ENCODE measurements at regions not wholly inside any gene's neighbourhood (a gene's known extent, or its start where the extent isn't known, plus 50 kb on each side); places are given as distances from the start of the nearest gene placed in this dataset.

GRCh38 chr21:27535188-27535587, 568.3 kb upstream of the ADAMTS5 start:
- no peak overlapping the region for H3K4me3 ChIP-seq
- H3K27me3 ChIP-seq, result no peaks in the 10 kb centered on the region
- no peak overlapping the region for H3K27ac ChIP-seq
- no peaks in the 10 kb centered on the region for H3K36me3 ChIP-seq
- no peak for DNase-seq (ENCODE audit: low spot score)
- no peaks in the 10 kb centered on the region for H3K9me3 ChIP-seq
- no peaks in the 10 kb centered on the region for H3K4me1 ChIP-seq
- TF ChIP-seq, protein P1, sequence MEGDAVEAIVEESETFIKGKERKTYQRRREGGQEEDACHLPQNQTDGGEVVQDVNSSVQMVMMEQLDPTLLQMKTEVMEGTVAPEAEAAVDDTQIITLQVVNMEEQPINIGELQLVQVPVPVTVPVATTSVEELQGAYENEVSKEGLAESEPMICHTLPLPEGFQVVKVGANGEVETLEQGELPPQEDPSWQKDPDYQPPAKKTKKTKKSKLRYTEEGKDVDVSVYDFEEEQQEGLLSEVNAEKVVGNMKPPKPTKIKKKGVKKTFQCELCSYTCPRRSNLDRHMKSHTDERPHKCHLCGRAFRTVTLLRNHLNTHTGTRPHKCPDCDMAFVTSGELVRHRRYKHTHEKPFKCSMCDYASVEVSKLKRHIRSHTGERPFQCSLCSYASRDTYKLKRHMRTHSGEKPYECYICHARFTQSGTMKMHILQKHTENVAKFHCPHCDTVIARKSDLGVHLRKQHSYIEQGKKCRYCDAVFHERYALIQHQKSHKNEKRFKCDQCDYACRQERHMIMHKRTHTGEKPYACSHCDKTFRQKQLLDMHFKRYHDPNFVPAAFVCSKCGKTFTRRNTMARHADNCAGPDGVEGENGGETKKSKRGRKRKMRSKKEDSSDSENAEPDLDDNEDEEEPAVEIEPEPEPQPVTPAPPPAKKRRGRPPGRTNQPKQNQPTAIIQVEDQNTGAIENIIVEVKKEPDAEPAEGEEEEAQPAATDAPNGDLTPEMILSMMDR (IDR thresholded peaks at IDR 0.05), result no peak

- Histone ChIP-seq H3K27ac (no peak overlapping the region), H3K4me3 (no peak overlapping the region), H3K36me3 (no peaks in the 10 kb centered on the region), H3K4me1 (no peaks in the 10 kb centered on the region), H3K27me3 (no peaks in the 10 kb centered on the region), H3K9me3 (no peaks in the 10 kb centered on the region)
- TF ChIP-seq, protein P1 (IDR thresholded peaks at IDR 0.05), result no peak
- no peak for DNase-seq (ENCODE audit: low spot score)
These were observed 567.3 kb upstream of the ADAMTS5 start for GRCh38 chr21:27534206-27534605.

DNA sequence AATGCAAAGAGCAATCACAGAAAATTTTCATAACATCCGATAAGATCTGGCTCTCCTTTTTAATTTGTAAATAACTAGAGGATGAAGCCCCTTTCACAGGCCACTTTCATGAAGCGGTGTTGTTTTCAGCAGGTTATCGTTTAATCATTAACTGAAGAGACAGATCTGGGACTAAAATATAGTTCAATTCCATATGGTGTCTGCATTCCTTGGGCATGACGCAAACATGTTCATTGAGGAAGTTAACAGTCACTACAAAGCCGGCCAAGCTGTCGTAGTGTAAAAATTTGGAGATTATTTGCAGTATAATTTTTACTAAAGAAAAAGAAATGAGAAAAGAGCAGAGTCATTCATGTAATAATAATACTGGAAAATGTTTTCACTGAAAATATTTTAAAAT, 565.2 kb upstream of the ADAMTS5 start:
- TF ChIP-seq, protein P1 (IDR thresholded peaks at IDR 0.05), result no peak
- no peak for DNase-seq (ENCODE audit: low spot score)

GRCh38 chr21:27528697-27529096, 561.8 kb upstream of the ADAMTS5 start:
- no peak for DNase-seq (ENCODE audit: low spot score)
- Histone ChIP-seq H3K4me3 (no peak overlapping the region), H3K4me1 (no peaks in the 10 kb centered on the region), H3K36me3 (no peaks in the 10 kb centered on the region), H3K9me3 (no peaks in the 10 kb centered on the region), H3K27ac (no peak overlapping the region), H3K27me3 (no peaks in the 10 kb centered on the region)
- TF ChIP-seq, protein P1 (IDR thresholded peaks at IDR 0.05), result no peak

More for the DNA sequence above, 565.2 kb upstream of the ADAMTS5 start:
- Histone ChIP-seq H3K4me1 (no peaks in the 10 kb centered on the region), H3K4me3 (no peak overlapping the region), H3K36me3 (no peaks in the 10 kb centered on the region), H3K27ac (no peak overlapping the region), H3K9me3 (no peaks in the 10 kb centered on the region), H3K27me3 (no peaks in the 10 kb centered on the region)

DNA sequence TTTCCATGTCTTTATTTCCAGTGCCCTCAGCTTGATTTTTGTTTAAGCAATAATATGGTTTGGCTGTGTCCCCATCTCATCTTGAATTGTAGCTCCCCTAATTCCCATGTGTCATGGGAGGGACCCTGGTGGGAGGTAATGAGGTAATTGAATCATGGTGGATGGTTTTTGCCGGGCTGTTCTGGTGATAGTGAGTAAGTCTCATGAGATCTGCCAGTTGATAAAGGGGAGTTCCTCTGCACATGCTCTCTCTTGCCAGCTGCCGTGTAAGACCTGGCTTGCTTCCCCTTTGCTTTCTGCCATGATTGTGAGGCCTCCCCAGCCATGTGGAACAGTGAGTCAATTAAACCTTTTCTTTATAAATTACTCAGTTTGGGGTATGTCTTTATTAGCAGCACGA, 559.6 kb upstream of the ADAMTS5 start:
- Histone ChIP-seq H3K9me3 (peaks cover 0 to 2% of the 10 kb centered on the region in 2 donors), H3K4me1 (no peaks in the 10 kb centered on the region), H3K27me3 (no peaks in the 10 kb centered on the region), H3K27ac (no peak overlapping the region), H3K36me3 (no peaks in the 10 kb centered on the region), H3K4me3 (no peak overlapping the region)
- TF ChIP-seq, protein P1 (IDR thresholded peaks at IDR 0.05), result no peak
- DNase-seq (ENCODE audit: low spot score), result no peak

DNA sequence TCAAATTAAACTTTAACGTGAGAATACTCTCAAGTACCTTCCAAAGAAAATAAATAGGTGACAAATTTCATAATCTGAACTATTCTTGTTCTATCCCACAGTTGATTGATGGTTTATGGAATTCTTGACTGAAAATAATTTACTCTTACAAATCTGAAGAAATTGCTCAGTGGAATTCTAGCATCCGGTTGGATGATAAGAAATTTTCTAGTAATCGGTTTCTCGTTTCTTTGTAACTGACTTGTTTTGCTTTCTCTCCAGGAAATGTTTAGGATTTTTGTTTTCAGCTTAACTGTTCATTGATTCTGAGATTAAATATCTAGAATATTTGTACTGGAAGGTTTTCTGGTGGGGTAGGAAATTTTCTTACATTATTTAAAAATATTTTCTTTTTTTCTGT, 558.9 kb upstream of the ADAMTS5 start:
- Histone ChIP-seq H3K27me3 (no peaks in the 10 kb centered on the region), H3K4me1 (no peaks in the 10 kb centered on the region), H3K4me3 (no peak overlapping the region), H3K36me3 (no peaks in the 10 kb centered on the region), H3K9me3 (peaks cover 0 to 9% of the 10 kb centered on the region in 2 donors), H3K27ac (no peak overlapping the region)
- no peak for DNase-seq (ENCODE audit: low spot score)
- TF ChIP-seq, protein P1 (IDR thresholded peaks at IDR 0.05), result no peak
